SK-N-SH treated with all-trans-retinoic acid at 6 μM for 48 hours (cell line): ENCODE measurements at regions not wholly inside any gene's neighbourhood (a gene's known extent, or its start where the extent isn't known, plus 50 kb on each side); places are given as distances from the start of the nearest gene placed in this dataset.

Source experiments
- ARNTL ChIP-seq: fragments of 450-650 bp; formaldehyde crosslinking; IDR thresholded peaks from 2 replicates; pipeline ENCODE4 v1.5.0; 2020; ENCODE audit warnings: low read depth, mild to moderate bottlenecking, moderate library complexity, borderline replicate concordance
- BACH2 ChIP-seq: fragments of 250-450 bp; sonication (Bioruptor Pico); IDR thresholded peaks from 2 replicates; pipeline ENCODE4 v1.9.0; 2021; ENCODE audit warnings: mild to moderate bottlenecking, borderline replicate concordance
- ESRRG ChIP-seq: fragments of 250-450 bp; sonication (Bioruptor Pico); IDR thresholded peaks from 2 replicates; pipeline ENCODE4 v1.6.1; 2021; ENCODE audit warnings: mild to moderate bottlenecking
- PPARA ChIP-seq: fragments of 250-450 bp; sonication (Bioruptor Pico); IDR thresholded peaks from 2 replicates; pipeline ENCODE4 v1.5.0; 2020; ENCODE audit warnings: mild to moderate bottlenecking, borderline replicate concordance
- RARB ChIP-seq: fragments of 250-450 bp; sonication (Bioruptor Pico); IDR thresholded peaks from 2 replicates; pipeline ENCODE4 v1.8.0; 2021; ENCODE audit warnings: mild to moderate bottlenecking, moderate library complexity
- SNAI2 ChIP-seq: fragments of 250-450 bp; sonication (Bioruptor Pico); IDR thresholded peaks from 2 replicates; pipeline ENCODE4 v1.5.0; 2020; ENCODE audit warnings: mild to moderate bottlenecking, moderate library complexity
- TCF4 ChIP-seq: fragments of 250-450 bp; sonication (Bioruptor Pico); IDR thresholded peaks from 2 replicates; pipeline ENCODE4 v1.8.0; 2021; ENCODE audit warnings: mild to moderate bottlenecking, moderate library complexity, borderline replicate concordance
- ZFP3 ChIP-seq: fragments of 250-450 bp; sonication (Bioruptor Pico); IDR thresholded peaks from 2 replicates; pipeline ENCODE4 v1.5.0; 2020; ENCODE audit warnings: mild to moderate bottlenecking, moderate library complexity
- ZFP30 ChIP-seq: fragments of 450-650 bp; formaldehyde crosslinking; IDR thresholded peaks from 2 replicates; pipeline ENCODE4 v1.5.0; 2022; ENCODE audit warnings: mild to moderate bottlenecking, moderate library complexity
- ZNF70 ChIP-seq: fragments of 450-650 bp; formaldehyde crosslinking; IDR thresholded peaks from 2 replicates; pipeline ENCODE4 v1.5.0; 2020; ENCODE audit warnings: mild to moderate bottlenecking, moderate library complexity
- TF ChIP-seq, protein P1 (sequence below): fragments of 250-450 bp; sonication (Bioruptor Pico); IDR thresholded peaks from 2 replicates; pipeline ENCODE4 v1.8.0; 2020; ENCODE audit warnings: mild to moderate bottlenecking, moderate library complexity, borderline replicate concordance
- TF ChIP-seq, protein P2 (sequence below): fragments of 250-450 bp; sonication (Bioruptor Pico); IDR thresholded peaks from 2 replicates; pipeline ENCODE4 v1.5.0; 2020; ENCODE audit warnings: mild to moderate bottlenecking, moderate library complexity
- TF ChIP-seq, protein P3 (sequence below): fragments of 250-450 bp; sonication (Bioruptor Pico); IDR thresholded peaks from 2 replicates; pipeline ENCODE4 v1.5.1; 2021; ENCODE audit warnings: mild to moderate bottlenecking, moderate library complexity
- TF ChIP-seq, protein P4 (sequence below): fragments of 250-450 bp; sonication (Bioruptor Pico); IDR thresholded peaks from 2 replicates; pipeline ENCODE4 v1.5.1; 2020; ENCODE audit warnings: low read depth, mild to moderate bottlenecking, moderate library complexity

DNA sequence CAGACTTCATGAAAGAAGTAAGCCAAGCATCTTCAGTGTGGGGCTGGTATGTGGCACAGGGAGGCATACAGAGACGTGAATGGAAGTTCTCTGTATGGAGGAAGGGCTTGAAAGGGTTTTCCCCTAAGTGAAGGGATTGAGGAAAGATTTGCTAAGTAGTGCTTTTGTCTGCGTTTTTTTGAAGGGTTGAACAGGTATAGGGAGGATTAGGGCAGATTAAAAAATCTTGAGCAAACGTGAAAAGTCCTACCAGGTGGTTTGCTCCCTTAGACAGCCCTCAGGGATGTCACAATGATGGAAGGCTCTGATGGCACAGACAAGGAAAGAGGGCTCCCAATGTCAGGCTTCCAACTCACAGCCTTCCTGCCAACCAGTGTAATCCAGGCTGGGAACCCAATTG is 181.7 kb upstream of the TAB2 start:
- TF ChIP-seq RARB (CRISPR knock-in tag): no peak
- no peak for TF ChIP-seq ZFP30 (CRISPR knock-in tag)
- no peak for TF ChIP-seq TCF4 (CRISPR knock-in tag)
- TF ChIP-seq, protein P1, sequence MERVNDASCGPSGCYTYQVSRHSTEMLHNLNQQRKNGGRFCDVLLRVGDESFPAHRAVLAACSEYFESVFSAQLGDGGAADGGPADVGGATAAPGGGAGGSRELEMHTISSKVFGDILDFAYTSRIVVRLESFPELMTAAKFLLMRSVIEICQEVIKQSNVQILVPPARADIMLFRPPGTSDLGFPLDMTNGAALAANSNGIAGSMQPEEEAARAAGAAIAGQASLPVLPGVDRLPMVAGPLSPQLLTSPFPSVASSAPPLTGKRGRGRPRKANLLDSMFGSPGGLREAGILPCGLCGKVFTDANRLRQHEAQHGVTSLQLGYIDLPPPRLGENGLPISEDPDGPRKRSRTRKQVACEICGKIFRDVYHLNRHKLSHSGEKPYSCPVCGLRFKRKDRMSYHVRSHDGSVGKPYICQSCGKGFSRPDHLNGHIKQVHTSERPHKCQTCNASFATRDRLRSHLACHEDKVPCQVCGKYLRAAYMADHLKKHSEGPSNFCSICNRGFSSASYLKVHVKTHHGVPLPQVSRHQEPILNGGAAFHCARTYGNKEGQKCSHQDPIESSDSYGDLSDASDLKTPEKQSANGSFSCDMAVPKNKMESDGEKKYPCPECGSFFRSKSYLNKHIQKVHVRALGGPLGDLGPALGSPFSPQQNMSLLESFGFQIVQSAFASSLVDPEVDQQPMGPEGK: no peak
- TF ChIP-seq ZNF70 (CRISPR knock-in tag): no peak
- TF ChIP-seq ZFP3: no peak
- no peak for TF ChIP-seq BACH2
- no peak for TF ChIP-seq SNAI2 (CRISPR knock-in tag)
- TF ChIP-seq, protein P2, sequence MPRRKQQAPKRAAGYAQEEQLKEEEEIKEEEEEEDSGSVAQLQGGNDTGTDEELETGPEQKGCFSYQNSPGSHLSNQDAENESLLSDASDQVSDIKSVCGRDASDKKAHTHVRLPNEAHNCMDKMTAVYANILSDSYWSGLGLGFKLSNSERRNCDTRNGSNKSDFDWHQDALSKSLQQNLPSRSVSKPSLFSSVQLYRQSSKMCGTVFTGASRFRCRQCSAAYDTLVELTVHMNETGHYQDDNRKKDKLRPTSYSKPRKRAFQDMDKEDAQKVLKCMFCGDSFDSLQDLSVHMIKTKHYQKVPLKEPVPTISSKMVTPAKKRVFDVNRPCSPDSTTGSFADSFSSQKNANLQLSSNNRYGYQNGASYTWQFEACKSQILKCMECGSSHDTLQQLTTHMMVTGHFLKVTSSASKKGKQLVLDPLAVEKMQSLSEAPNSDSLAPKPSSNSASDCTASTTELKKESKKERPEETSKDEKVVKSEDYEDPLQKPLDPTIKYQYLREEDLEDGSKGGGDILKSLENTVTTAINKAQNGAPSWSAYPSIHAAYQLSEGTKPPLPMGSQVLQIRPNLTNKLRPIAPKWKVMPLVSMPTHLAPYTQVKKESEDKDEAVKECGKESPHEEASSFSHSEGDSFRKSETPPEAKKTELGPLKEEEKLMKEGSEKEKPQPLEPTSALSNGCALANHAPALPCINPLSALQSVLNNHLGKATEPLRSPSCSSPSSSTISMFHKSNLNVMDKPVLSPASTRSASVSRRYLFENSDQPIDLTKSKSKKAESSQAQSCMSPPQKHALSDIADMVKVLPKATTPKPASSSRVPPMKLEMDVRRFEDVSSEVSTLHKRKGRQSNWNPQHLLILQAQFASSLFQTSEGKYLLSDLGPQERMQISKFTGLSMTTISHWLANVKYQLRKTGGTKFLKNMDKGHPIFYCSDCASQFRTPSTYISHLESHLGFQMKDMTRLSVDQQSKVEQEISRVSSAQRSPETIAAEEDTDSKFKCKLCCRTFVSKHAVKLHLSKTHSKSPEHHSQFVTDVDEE: no peak
- TF ChIP-seq ESRRG: no peak
- no peak for TF ChIP-seq ARNTL
- TF ChIP-seq, protein P3, sequence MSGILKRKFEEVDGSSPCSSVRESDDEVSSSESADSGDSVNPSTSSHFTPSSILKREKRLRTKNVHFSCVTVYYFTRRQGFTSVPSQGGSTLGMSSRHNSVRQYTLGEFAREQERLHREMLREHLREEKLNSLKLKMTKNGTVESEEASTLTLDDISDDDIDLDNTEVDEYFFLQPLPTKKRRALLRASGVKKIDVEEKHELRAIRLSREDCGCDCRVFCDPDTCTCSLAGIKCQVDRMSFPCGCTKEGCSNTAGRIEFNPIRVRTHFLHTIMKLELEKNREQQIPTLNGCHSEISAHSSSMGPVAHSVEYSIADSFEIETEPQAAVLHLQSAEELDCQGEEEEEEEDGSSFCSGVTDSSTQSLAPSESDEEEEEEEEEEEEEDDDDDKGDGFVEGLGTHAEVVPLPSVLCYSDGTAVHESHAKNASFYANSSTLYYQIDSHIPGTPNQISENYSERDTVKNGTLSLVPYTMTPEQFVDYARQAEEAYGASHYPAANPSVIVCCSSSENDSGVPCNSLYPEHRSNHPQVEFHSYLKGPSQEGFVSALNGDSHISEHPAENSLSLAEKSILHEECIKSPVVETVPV (CRISPR knock-in tag): no peak
- TF ChIP-seq, protein P4, sequence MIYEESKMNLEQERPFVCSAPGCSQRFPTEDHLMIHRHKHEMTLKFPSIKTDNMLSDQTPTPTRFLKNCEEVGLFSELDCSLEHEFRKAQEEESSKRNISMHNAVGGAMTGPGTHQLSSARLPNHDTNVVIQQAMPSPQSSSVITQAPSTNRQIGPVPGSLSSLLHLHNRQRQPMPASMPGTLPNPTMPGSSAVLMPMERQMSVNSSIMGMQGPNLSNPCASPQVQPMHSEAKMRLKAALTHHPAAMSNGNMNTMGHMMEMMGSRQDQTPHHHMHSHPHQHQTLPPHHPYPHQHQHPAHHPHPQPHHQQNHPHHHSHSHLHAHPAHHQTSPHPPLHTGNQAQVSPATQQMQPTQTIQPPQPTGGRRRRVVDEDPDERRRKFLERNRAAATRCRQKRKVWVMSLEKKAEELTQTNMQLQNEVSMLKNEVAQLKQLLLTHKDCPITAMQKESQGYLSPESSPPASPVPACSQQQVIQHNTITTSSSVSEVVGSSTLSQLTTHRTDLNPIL: no peak
- TF ChIP-seq PPARA (CRISPR knock-in tag): no peak
